Spleen (tissue), 7 donors: ENCODE measurements at regions not wholly inside any gene's neighbourhood (a gene's known extent, or its start where the extent isn't known, plus 50 kb on each side); places are given as distances from the start of the nearest gene placed in this dataset.

Experiments used
- CTCF ChIP-seq, 11 experiments: fragments of 200-600 bp in 7 of 11; fragments of 450-650 bp in 4 of 11; sonication (generic) in 4 of 11; IDR thresholded peaks in 8 of 11; conservative IDR thresholded peaks in 3 of 11; 1 replicate in 7 of 11; 2 replicates in 4 of 11; pipeline versions ENCODE4 v1.4.0 to v1.8.0; 2016 to 2021; ENCODE audit warnings: antibody characterized with exemption in 11 of 11, inconsistent platforms in 4 of 11, mild to moderate bottlenecking in 1 of 11
- POLR2A ChIP-seq, 3 donors: fragments of 450-650 bp; IDR thresholded peaks; one replicate each; pipeline ENCODE4 v1.5.1; 2017; ENCODE audit warnings: antibody characterized with exemption in 3 of 3, mild to moderate bottlenecking in 1 of 3
- POLR2AphosphoS5 ChIP-seq, 3 donors: sonication (generic); formaldehyde crosslinking; IDR thresholded peaks; one replicate each; pipeline ENCODE4 v1.5.1; 2017; ENCODE audit warnings: antibody characterized with exemption in 3 of 3
- donor health status: DM: no; HTN: no; CAD: no; lungs with moderate emphysema.
- donor health status: DM: no; HTN: no; CAD: no.
- donor health status: DM: no; HTN: no; CAD: no.

DNA sequence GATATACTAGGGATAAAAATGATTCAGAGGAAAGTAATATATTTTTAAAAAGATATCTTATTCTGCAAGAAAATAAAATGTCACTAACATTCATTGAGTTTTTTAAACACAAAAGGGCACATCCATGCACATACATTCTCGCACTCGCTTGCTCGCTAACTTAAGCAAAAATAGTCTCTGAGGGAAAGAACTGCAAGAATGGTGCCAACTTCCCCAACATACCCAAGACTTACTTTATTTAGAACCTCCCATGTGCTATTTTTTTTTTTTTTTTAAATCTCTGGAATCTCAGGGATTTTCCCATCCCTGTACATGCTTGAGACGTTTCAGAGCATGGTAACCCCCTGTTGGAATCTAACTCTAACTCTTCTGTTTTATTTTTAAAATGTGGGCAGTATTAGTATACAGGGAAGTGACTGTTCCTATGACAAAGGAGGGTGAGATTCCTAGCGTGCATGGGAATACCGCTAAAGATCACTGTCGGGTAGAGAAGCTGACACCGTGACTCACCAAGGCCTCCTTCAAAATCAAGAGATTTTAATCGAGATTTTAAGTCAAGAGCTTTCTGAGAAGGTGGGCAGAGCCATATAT, 187.9 kb upstream of the ZEB2 start:
- TF ChIP-seq POLR2A (IDR thresholded peaks at IDR 0.05) (no peak), CTCF (IDR thresholded peaks at IDR 0.05 in 8 of 11, conservative IDR thresholded peaks at IDR 0.05 in 3 of 11) (no peak), POLR2AphosphoS5 (IDR thresholded peaks at IDR 0.05) (no peak)
